DND-41 (cell line): ENCODE measurements at regions not wholly inside any gene's neighbourhood (a gene's known extent, or its start where the extent isn't known, plus 50 kb on each side); places are given as distances from the start of the nearest gene placed in this dataset.

Experiments
- CTCF ChIP-seq: IDR thresholded peaks from 2 replicates; pipeline ENCODE4 v1.5.1; 2012; ENCODE audit warnings: borderline replicate concordance, low read length, moderate library complexity, mild to moderate bottlenecking; ENCODE audit not compliant: poor library complexity, severe bottlenecking; ENCODE audit errors: extremely low read depth
- EZH2 ChIP-seq: IDR thresholded peaks from 3 replicates; pipeline ENCODE4 v1.6.1; 2012; ENCODE audit warnings: borderline replicate concordance, low read depth, mild to moderate bottlenecking, moderate library complexity, low read length, inconsistent platforms; ENCODE audit not compliant: severe bottlenecking

GRCh38 chr4:71864380-71864779 is 80.5 kb upstream of the GC start:
- TF ChIP-seq CTCF, result no peak
- TF ChIP-seq EZH2, result no peak
